Head of caudate nucleus (tissue), 42 donors: ENCODE measurements at regions not wholly inside any gene's neighbourhood (a gene's known extent, or its start where the extent isn't known, plus 50 kb on each side); places are given as distances from the start of the nearest gene placed in this dataset.

Source experiments
- DNase-seq, 42 donors: peaks; one replicate each; pipeline versions ENCODE4 v3.0.0 to v3.0.0-alpha.2; 2020 to 2021; ENCODE audit warnings: mixed read lengths in 7 of 42
- intact Hi-C: fragments of 100-400 bp; cut with DNase I; formaldehyde crosslinking; loops from one replicate; pipeline ENCODE4 v1.15.0; 2022

DNA sequence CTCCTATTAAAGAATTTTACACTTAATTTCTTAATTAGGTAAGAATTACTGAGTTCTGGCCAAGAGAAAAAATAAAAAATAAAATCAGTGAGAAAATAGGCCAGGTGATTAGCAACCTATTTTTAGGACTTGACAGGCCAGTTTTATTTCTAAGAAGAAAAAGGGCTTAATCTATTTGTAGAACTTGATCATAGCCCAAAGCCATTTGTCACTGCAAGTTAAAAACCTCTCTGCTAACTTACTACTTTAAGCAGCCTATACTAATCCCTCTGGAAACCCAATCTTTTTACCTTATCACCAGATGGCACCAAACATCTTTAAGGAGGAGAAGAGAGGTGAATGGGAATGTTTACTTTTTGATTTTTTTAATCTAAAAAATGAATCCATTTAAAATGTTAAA is 222.1 kb upstream of the RHOBTB1 start:
- intact Hi-C loops = no loop called here
- no peak for DNase-seq

DNA sequence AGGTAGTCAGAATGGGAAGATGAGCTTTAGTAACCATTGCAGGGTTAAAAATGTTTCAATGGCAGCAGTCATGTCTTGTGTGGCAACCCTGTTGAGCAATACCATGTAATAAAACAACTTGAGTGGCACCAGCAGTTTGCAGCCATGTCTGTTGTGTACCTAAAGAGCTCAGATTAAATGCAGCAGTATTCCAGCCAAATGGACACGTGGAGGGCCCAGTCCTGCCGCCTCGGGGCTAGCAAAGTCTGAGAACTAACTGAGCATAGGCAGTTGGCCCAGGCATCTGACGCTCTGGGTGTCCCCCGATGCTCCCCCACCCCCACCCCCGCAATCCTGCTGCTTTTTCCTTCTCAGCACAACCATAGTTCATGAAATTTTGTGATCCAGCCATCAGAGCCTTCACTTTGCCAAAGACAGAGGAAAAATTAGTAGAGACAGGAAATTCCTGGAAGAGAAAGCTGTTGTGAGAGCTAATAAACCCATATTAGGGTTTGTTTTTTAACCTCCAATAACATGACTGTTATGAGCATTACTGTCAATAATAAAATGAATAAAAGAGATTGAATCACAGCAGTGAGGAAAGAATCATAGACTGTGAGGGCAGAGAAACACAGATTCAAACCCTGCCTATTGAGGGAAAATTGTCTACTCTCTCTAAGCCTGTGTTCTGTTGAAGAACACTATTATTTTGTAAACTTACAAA is 220.6 kb upstream of the RHOBTB1 start:
- no peak for DNase-seq
- intact Hi-C loops = no loop called here

DNA sequence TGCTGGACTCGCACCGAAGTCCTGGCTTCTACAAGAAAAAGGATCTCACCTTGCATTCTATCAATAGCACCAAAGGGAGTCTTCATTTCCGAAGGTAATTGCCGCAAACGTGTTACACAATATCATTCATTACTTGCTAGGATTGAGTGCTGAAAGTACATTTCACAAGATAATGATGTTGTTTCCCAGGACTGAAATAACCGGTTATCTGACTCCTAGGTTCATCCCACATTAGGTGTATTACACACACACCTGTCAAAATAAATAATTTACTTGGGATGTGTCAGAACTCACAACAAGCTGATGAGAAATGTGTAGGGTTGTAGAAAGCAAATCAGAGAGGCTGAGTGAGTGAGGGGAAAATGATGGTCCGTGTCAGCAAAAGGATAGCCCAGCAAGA is 219.4 kb upstream of the RHOBTB1 start:
- no peak for DNase-seq
- intact Hi-C loops = no loop called here

DNA sequence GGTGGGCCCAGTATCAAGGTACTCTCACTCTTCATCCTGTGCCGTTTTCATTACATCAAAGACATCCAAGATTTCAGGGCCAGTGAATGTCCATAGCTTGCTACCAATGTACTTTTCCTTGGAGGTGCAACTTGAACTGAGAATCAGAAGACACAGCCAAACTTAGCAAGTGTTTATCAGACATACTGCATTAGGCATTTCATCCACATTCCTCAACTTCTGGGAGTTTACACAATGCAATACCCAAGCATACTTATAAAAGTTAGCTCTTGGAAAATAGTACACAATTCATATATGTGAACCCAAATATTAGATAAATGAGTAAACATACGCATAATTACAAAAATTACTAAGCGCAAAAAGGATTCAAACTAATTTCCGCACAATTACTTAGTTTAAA is 216.3 kb upstream of the RHOBTB1 start:
- intact Hi-C loops = no loop called here
- no peak for DNase-seq

DNA sequence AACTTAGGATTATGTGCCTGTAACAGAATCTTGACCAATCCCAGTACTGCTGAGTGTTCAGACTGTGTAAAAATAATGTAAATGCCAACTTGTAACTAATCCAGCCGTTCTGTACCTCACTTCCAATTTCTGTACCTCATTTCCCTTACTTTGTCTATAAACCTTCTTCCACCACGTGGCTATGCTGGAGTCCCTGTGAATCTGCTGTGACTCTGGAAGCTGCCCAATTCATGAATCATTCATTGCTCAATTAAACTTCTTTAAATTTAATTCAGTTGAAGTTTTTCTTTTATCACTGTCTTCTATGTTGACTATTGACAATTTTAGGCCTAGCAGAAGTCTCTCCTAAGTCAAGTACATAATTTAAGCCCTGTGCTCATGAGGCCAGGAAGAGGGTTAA is 215.3 kb upstream of the RHOBTB1 start:
- no peak for DNase-seq

DNA sequence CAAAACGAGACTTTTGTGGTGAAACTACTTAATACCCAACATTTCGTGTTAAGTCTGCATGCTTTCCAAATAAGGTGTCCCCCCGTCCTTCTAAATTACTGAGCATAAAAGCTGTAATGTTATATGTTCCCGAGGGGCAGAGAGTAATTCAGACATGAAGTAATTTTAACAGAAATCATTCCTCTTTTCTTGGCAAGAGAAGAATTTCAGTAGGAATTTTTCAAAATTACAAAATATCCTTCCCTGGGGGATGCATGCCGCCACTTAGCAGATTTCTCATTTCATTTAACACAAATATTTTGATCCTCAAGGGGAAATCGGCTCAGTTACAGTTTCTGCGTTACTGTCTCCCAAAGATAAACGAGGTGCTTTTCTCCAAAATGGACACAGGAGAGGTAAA is 213.2 kb upstream of the RHOBTB1 start:
- intact Hi-C loops = no loop called here
- no peak for DNase-seq

More for the DNA sequence above, 215.3 kb upstream of the RHOBTB1 start:
- intact Hi-C loops = no loop called here

DNA sequence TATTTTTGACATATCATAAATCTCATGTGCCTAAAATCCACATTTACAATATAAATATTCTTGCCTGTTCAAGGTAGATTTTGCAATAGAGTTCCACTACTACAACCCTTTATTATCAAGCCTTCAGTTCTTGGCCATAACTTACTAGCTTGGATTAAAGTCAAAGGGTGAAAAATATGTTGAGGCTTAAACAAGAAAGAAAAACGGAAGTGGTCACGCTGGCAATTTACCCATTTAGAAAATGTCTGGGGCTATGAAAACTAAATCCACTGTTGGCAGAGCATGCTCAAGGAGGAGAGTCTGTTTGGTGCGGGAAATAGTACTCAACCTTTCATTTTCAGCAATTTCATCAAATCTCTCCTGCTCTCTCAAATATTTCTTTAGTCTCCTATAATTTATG is 209.8 kb upstream of the RHOBTB1 start:
- DNase-seq = no peak
- intact Hi-C loops = no loop called here

DNA sequence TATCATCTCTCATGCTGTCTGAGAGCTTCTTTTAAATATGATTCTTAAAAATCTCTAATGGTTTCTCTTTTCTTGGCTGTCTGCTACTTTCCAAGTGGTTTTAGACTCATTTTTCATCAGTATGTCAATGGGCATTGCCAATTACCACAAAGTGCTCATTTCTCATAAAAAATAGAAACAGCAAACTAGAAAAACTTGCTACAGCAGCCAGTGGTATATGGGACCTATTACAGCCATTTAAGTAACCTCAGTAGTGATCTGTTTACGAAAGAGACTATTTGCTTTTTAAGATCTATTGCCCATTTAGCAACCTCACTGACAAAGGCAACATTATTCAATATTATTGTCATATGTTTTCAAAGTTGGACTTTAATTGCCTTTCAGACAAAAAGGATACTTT is 207.1 kb upstream of the RHOBTB1 start:
- intact Hi-C loops = no loop called here
- DNase-seq = no peak

DNA sequence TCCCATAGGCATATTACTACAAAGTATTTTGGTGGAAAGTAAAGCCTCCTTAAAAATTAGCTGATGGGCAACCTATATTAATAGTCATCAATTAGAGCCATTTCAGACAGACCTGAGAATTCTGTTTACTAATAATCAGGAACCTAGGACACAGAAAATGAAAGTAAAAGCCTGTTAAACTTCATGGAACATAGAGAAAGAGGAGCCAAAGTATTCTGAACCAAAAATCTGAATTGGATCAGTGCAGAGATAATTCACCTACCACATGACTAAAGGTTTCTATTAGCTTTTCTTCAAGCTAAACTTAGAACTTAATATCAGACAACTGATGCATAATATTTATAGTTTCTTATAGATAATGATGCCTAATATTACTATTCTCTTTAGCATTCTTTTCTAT is 204.5 kb upstream of the RHOBTB1 start:
- intact Hi-C loops = no loop called here
- DNase-seq = no peak

DNA sequence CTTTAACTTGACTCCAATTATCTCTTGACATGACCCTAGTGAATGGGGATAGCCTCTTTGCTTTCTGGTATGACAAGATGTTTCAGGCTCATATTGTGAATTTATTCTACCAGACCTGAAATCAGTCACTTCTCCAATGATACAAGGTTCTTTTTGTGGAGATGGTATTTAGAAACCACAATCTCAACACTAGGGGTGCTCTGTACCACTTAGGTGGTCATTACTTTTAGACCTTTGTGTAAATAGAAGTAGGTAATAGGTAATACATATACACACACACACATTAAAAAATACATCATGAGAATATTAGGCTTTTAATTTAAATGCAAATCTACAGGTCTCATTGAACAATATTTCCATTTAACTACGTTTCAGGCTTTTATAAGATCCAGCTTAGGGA is 199.0 kb upstream of the RHOBTB1 start:
- DNase-seq = no peak
- intact Hi-C loops = no loop called here

DNA sequence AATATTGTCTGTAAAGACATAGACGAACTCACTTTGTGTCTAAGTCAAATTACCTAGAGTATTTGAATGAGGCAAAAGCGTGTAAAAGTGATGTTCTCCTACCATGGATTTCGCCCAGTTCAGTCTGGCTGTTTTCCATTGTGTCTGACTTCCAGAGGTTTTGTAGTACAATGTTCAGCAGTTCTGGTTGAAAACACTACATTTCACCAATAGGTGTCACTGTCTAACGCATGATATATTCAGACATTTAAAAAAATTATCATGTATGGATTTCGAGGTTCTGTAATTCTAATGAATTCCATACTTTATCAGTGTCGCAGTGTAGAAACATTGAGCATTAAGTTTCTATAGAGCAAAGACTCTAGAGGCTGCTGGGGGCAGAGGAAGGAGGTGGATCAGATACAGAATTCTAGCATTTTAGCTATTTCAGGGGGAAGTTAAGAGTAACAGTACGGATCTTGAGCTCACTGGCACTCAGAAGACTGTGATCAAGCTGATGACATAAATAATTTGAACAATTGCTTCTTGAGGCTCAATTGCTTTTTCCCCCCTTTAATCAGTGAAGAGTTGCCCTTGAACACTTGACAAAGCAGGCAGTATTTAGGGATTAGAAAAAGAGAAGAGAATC is 196.9 kb upstream of the RHOBTB1 start:
- intact Hi-C loops = no loop called here
- peak in 28 of 42 donors; percentile 6 to 79 (median 52) for DNase-seq

DNA sequence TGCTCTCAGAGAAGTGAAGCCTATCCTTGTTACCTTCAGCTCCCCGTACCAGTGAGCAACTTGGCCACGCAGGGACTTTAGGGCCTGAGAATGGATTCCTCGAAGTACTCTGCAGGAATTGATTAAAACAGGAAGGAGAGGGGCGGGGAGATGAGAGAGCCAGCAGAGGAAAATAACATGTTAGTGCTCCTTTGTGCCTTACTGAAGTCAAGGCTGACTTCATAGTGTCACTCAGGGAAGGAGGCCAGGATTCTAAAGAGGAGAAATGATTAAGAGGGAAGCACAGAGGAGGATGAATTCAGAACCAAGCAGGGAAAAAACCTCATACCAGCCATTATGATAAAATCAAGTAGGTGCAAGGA is 195.6 kb upstream of the RHOBTB1 start:
- intact Hi-C loops = no loop called here
- peak in 1 of 42 donors; percentile 6 for DNase-seq

DNA sequence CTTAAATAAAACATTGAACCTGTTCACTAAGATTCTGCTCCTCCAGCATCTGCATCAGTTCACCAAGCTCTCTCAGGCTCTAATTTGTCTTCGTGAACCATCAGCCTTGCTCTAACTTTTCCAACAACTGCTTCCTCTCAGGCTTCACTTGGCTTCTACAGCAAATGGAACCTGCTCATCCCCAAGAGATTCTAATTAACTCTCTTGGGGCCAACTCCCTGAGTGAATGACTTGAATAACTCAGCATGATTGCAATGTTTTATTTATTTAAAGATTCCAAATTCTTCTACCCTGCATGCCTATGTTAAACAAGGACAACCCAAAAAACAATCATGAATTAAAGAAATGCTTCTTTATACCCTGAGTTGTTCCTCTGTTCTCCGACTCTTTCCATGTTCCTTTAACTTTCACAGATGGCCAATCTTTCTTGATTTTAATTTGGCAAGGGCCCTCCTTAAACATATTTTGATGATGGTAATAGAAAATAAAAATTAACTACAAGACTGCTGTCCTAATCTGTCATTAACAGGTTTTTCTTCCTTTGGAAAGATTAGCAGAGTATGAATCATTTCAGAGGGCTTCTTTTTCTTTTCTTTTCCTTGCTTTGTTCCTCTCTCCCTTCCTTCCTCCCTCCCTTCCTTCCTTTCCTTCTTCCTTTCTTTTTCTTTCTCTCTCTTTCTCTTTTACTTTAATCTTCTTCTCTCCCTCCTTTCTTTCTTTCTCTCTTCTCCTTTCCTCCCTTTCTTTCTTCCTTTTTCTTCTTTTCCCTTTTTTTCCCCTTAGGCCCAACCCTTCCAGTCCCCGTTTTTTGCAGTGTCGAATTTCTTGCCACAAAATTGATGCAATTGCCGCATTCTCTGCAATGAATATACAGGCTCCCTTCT is 195.0 kb upstream of the RHOBTB1 start:
- intact Hi-C loops = no loop called here
- DNase-seq = no peak

DNA sequence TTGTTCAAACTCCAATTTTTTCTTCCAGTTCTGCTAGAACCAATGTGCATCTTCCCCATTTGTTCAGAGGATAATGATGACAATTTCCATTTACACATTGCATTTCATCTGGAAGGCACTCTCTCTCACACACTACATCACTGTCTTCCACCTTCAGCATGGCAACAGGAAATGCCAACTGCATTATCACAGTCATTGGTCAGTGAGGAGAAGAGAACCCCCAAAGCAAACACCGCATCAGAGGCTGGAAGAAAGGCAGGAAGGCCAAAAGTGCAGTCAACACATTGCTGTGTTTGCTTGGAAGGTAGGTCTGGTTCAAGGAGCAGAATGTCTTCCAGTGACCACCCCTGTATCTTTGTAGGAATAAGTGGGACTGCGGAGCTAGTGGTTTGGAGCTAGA is 192.2 kb upstream of the RHOBTB1 start:
- intact Hi-C loops = no loop called here
- no peak for DNase-seq

DNA sequence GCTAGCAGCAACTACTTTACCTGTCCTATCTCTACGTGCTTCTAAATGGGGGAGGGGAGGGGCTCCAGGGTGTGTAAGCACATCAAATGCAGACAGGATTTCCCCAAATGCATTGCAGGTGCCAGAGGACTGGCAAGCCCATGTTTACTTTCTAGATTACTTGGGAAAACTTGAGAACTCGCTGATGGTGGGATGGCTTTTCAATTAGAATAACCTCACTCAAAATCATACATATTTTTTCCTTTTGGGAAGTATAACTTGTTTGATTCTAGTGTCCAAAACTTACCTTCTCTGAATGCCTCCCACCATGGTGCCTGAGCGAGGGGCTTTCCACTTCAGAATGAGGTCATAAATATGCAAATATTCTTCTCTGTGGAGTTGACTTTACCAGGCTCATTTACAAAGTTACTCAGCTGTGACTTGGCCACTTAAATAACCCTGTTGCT is 191.3 kb upstream of the RHOBTB1 start:
- DNase-seq = no peak
- intact Hi-C loops = no loop called here

DNA sequence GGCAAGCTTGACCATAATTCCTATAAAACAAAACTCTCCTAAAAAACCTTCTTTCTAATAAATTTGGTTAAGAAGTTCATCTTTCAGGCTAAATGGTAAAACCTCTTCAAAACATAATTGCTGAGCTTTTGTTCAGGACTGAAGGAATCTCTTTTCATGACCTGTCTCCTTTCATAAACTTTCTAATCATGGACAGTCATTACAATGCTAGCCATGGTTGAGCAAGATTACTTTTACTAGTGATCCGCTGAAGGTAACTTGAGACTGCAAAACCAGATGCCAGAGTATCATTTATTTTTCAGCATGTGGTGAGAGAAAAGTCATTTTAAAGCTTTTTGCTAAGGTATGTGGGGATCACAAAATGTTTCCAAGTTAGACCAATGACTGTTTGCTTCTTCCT is 186.4 kb upstream of the RHOBTB1 start:
- intact Hi-C loops = no loop called here
- no peak for DNase-seq

DNA sequence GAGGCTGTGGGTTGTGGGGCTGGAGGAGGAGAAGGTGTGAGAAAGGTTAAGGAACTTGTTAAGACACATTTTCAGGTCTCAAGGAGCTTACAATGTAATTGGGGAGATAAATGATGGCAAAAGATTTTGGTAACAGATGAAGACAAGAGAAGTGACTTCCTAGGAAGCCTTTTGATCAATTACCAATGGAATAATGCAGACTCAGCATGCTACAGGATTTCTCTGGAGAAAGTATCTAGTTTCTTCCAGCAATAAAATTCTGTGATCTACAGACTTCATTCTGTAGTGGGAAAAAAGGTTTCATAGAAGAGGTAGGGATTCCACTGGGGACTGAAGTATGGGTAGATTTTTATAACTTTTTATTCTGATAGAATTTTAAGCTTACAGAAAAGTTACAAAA is 184.2 kb upstream of the RHOBTB1 start:
- intact Hi-C loops = no loop called here
- DNase-seq = no peak

DNA sequence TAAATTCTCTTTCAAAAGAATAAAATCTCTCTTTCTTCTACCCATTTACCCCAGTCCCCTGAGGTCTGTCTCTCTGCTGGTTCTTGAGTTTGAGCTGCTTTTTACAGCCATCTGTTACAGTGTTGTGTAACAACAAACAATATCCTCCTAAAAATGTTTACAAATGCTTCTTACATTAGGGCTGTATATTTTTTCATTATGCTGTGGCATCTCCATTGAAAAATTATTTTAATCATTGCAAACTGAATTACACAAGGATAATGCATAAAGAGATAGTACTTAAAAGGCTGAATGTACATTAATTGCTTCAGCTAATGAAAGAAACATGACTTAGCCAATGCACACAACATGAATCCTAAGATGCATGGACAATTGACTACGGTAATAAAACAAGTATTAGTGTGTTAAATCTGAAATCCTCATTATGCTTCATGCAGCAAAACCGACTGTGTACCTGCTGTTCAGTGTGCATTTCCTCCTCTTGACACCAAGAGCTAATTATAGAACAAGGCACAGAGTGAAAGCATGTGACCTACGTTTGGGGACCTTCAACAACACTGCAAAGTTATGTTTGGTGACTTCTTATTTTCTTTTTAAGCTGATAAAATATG is 181.7 kb upstream of the RHOBTB1 start:
- intact Hi-C loops = no loop called here
- DNase-seq = no peak

DNA sequence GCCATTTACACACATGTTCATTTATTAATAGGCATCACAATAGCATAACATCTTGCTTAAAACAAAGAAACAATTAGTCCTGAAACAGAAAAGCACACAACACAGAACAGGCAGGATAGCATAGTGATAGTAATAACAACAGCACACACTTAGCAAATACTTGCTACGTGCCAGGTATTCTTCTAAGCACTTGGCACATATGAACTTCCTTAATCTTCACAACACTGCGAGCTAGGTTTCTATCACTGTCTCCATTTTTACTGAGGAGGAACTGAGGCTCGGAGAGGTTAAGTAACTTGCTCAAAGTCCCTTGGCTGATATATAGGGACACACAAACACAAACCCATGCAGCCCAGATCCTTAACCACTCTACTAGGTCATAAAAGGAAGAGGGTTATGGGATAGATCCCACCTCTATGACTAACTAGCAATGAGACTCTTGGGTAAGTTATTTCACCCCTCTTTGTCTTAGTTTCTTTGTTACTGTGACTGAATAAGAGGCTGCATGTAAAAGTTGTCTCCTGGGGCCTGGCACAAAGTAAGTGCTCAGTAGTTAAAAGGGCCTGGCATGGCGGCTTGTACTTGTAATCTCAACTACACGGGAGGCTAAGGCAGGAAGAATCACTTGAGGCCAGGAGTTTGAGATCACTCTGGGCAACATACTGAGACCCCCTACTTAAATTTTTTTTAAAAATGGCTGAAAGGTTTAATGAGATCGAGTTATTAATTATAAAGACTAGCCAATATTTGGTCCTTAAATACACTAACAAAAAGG is 181.0 kb upstream of the RHOBTB1 start:
- intact Hi-C loops = no loop called here
- no peak for DNase-seq
